Lung (tissue), 11 donors: ENCODE measurements at regions not wholly inside any gene's neighbourhood (a gene's known extent, or its start where the extent isn't known, plus 50 kb on each side); places are given as distances from the start of the nearest gene placed in this dataset.

Experiments
- ATAC-seq: fragments of 200-7000 bp; cut with Tn5 transposase; one replicate; pipeline ENCODE4 v1.9.1; 2020; ENCODE audit warnings: moderate number of reproducible peaks; ENCODE audit not compliant: insufficient read depth, low FRiP score
- DNase-seq, 3 donors: peaks; one replicate each; pipeline ENCODE4 v3.0.0-alpha.2; 2013 to 2017
- H3K27ac ChIP-seq, 2 donors: one replicate each; pipeline ENCODE4 v1.5.1; 2013; ENCODE audit warnings: mild to moderate bottlenecking in 2 of 2, moderate library complexity in 2 of 2, control low read depth in 1 of 2, inconsistent platforms in 1 of 2, low read depth in 1 of 2, low read length in 1 of 2
- H3K27me3 ChIP-seq, 3 donors: one replicate each; pipeline ENCODE4 v1.5.1; 2013; ENCODE audit warnings: low read length in 2 of 3; ENCODE audit not compliant: control insufficient read depth in 3 of 3, insufficient read depth in 3 of 3
- H3K36me3 ChIP-seq, 4 donors: one replicate each; pipeline ENCODE4 v1.5.1; 2013; ENCODE audit warnings: low read length in 4 of 4, mild to moderate bottlenecking in 1 of 4, moderate library complexity in 1 of 4; ENCODE audit not compliant: control insufficient read depth in 4 of 4, insufficient read depth in 4 of 4
- H3K4me1 ChIP-seq, 5 donors: one replicate each; pipeline ENCODE4 v1.5.1; 2013; ENCODE audit warnings: low read length in 5 of 5, mild to moderate bottlenecking in 2 of 5, moderate library complexity in 1 of 5; ENCODE audit not compliant: control insufficient read depth in 5 of 5, insufficient read depth in 5 of 5
- H3K4me3 ChIP-seq: one replicate; pipeline ENCODE4 v1.5.1; 2013; ENCODE audit warnings: mild to moderate bottlenecking, control low read depth, moderate library complexity
- H3K9ac ChIP-seq, 2 donors: one replicate each; pipeline ENCODE4 v1.5.1; 2013; ENCODE audit warnings: low read length in 2 of 2, control low read depth in 1 of 2; ENCODE audit not compliant: insufficient read depth in 1 of 2
- H3K9me3 ChIP-seq, 4 donors: one replicate each; pipeline ENCODE4 v1.5.1; 2013; ENCODE audit warnings: low read length in 3 of 4, mild to moderate bottlenecking in 1 of 4, moderate library complexity in 1 of 4; ENCODE audit not compliant: control insufficient read depth in 4 of 4, insufficient read depth in 3 of 4
- WGBS, 2 donors: extraction: QIAGEN DNeasy Blood & Tissue Kit; methylation state at CpG; one replicate each; pipeline ENCODE4 v1.1.7; 2013; 5-methylcytosine and 5-hydroxymethylcytosine counted together
- TF ChIP-seq, protein P1 (sequence below): IDR thresholded peaks from 2 replicates; pipeline ENCODE4 v1.5.1; 2012; ENCODE audit warnings: mild to moderate bottlenecking; ENCODE audit errors: control extremely low read depth, extremely low read depth
- donor health status: control.
- donor health status: control.
- donor health status: Bipolar disorder and iron deficiency.
- donor health status: healthy.
- donor health status: DM: yes; HTN: yes; CAD: no.

DNA sequence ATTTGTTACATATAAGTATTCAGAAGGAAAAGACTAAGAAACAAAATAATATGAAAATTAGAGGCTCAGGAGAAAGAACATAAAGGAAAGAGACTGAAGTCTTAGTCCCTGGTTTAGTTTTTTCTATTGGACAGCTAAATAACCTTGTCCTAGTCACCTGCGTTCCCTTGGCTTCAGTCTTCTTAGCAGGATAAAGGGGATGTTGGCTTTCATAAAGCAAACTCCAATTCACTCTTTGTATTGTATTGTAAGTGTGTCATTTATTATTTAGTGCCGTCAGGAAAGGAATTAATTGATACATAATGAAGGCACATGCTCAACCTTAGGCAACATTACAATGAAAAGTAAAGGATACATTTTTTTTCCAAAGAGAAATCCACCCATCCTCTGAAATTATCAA lies 190.3 kb upstream of the PPFIA2 start:
- H3K36me3 ChIP-seq = no peaks in the 10 kb centered on the region
- no peak overlapping the region for H3K27ac ChIP-seq
- no peaks in the 10 kb centered on the region for H3K9me3 ChIP-seq
- TF ChIP-seq, protein P1, sequence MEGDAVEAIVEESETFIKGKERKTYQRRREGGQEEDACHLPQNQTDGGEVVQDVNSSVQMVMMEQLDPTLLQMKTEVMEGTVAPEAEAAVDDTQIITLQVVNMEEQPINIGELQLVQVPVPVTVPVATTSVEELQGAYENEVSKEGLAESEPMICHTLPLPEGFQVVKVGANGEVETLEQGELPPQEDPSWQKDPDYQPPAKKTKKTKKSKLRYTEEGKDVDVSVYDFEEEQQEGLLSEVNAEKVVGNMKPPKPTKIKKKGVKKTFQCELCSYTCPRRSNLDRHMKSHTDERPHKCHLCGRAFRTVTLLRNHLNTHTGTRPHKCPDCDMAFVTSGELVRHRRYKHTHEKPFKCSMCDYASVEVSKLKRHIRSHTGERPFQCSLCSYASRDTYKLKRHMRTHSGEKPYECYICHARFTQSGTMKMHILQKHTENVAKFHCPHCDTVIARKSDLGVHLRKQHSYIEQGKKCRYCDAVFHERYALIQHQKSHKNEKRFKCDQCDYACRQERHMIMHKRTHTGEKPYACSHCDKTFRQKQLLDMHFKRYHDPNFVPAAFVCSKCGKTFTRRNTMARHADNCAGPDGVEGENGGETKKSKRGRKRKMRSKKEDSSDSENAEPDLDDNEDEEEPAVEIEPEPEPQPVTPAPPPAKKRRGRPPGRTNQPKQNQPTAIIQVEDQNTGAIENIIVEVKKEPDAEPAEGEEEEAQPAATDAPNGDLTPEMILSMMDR = no peak
- WGBS, 2 donors = 32 to 60% methylated on average over 2 of the region's 2 CpGs
- no peaks in the 10 kb centered on the region for H3K27me3 ChIP-seq
- no peaks in the 10 kb centered on the region for H3K4me1 ChIP-seq
- no peak overlapping the region for H3K9ac ChIP-seq
- no peak overlapping the region for H3K4me3 ChIP-seq
- ATAC-seq = no peak
- no peak for DNase-seq

DNA sequence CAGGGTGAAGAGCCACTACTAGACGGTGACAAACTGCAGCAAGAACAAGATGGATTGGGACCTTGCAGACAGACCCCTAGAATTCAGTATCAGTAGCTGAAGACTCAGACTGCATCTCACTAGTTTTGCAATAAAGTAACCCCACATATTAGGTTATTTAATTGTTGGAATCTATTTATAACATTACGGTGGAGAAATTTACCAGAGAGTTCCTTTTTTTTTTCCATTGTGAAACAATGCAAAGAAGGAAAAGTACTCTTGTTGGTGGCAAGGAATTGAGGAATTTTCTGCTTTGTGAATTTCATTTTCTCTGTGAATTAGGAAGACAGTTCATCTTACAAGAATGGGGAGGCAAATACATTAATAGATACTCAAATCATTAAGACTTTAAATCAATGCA lies 185.7 kb upstream of the PPFIA2 start:
- no peaks in the 10 kb centered on the region for H3K9me3 ChIP-seq
- no peak overlapping the region for H3K27ac ChIP-seq
- TF ChIP-seq, protein P1 = no peak
- DNase-seq = no peak
- H3K4me1 ChIP-seq = no peaks in the 10 kb centered on the region
- no peak overlapping the region for H3K4me3 ChIP-seq
- no peaks in the 10 kb centered on the region for H3K27me3 ChIP-seq
- H3K36me3 ChIP-seq = no peaks in the 10 kb centered on the region
- no peak for ATAC-seq
- WGBS, 2 donors = 41 to 55% methylated on average over 2 of the region's 2 CpGs
- no peak overlapping the region for H3K9ac ChIP-seq

DNA sequence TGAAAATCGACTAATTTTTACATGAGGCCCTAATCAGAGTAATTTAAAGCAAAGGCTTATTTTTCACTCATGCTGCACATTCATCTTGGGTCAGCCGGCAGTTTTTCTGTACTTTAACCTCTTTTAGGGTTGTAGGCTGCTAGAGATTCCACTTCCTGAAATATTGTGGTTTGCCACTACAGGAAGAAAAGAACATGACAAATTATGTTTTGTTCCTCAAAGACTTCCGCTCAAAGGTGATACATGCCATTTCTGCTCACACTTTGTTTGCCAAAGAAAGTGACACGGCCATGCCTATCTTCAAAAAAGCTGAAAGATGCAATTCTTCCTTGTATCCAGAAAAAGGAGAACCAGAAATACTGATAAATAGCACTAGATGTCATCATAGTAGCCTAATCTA lies 183.4 kb upstream of the PPFIA2 start:
- H3K4me1 ChIP-seq = peaks cover 0 to 2% (median 0%) of the 10 kb centered on the region in 5 donors
- TF ChIP-seq, protein P1 = no peak
- DNase-seq (no peak), ATAC-seq (peak; percentile 66)
- no peak overlapping the region for H3K9ac ChIP-seq
- no peak overlapping the region for H3K27ac ChIP-seq
- peaks cover 0 to 4% (median 0%) of the 10 kb centered on the region in 4 donors for H3K9me3 ChIP-seq
- no peaks in the 10 kb centered on the region for H3K27me3 ChIP-seq
- no peak overlapping the region for H3K4me3 ChIP-seq
- WGBS, 2 donors = 15 to 34% methylated on average over 4 of the region's 4 CpGs
- H3K36me3 ChIP-seq = no peaks in the 10 kb centered on the region

DNA sequence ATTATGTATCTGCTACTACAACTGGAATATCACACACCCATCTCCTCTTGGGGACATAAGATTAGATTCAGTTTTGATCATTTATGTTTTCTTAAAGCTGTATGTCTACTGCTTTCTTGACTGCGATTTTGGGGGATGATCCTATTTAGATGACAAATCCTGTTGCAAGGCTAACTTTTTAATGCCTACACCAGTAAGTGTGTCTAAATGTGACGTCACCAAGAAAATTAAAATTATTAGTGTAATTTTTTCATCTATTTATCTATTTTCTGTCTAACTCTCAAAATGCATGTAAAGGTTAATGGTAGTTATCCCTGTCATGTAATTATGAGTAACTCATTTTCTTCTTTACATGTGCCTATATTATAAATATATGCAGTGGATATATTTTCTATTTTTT lies 170.9 kb upstream of the PPFIA2 start:
- Histone ChIP-seq H3K27me3 (no peaks in the 10 kb centered on the region), H3K9ac (no peak overlapping the region), H3K36me3 (no peaks in the 10 kb centered on the region), H3K4me3 (no peak overlapping the region), H3K9me3 (no peaks in the 10 kb centered on the region), H3K4me1 (no peaks in the 10 kb centered on the region), H3K27ac (no peak overlapping the region)
- 88 to 89% methylated on average over 2 of the region's 2 CpGs for WGBS, 2 donors
- ATAC-seq (no peak), DNase-seq (no peak)
- TF ChIP-seq, protein P1 = no peak
